ENCODE measurements at regions not wholly inside any gene's neighbourhood (a gene's known extent, or its start where the extent isn't known, plus 50 kb on each side); places are given as distances from the start of the nearest gene placed in this dataset.

DNA sequence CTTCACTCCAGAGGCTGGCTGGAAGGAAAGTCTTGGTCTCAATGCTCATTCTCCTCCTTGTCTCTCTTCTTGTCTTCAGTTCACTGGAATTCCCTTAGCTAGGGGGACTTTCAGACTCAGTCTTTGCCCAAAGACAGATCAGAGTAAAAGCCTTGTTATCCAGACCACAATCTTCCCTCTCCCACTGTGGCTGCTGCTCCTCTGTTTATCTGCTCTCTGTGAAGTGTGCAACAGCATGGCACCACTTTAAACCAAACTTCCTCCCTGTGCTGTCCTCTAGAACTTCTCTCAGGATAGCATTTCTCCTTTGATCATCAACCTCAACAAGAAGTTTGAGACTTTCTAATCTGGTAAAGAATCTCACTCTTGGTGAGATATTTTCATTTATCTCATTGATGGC lies 530.1 kb upstream of the SLIT2 start:
- no peak for ATAC-seq (replicated peaks)
- no peaks in the 10 kb centered on the region for H3K36me3 Mint-ChIP-seq
- H3K9me3 Mint-ChIP-seq: peaks cover 2 to 3% of the 10 kb centered on the region in 2 donors
- H3K27ac Mint-ChIP-seq: no peak overlapping the region
- no peaks in the 10 kb centered on the region for H3K4me1 Mint-ChIP-seq
- no peak for DNase-seq
- H3K27me3 Mint-ChIP-seq: no peaks in the 10 kb centered on the region
- no peak overlapping the region for H3K4me3 Mint-ChIP-seq

DNA sequence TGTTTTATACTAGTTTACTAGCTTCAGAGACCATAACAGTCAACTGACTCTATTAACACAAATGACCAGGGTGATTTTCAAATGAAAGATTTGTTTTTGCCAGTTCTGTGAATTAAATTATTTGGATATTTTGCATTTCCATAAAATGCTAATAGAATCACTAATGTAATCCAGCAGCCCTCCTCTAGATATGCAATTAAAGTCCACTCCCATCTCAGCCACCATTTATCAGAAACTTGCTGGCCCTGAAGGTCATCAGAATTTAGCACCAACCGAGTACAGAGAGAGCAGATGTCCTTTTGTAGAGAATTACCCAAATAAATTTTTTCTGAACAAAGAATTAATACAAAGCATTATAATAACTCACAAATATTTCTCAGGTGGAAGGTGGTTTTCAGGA lies 531.1 kb upstream of the SLIT2 start:
- no peaks in the 10 kb centered on the region for H3K27me3 Mint-ChIP-seq
- no peak overlapping the region for H3K4me3 Mint-ChIP-seq
- no peaks in the 10 kb centered on the region for H3K4me1 Mint-ChIP-seq

DNA sequence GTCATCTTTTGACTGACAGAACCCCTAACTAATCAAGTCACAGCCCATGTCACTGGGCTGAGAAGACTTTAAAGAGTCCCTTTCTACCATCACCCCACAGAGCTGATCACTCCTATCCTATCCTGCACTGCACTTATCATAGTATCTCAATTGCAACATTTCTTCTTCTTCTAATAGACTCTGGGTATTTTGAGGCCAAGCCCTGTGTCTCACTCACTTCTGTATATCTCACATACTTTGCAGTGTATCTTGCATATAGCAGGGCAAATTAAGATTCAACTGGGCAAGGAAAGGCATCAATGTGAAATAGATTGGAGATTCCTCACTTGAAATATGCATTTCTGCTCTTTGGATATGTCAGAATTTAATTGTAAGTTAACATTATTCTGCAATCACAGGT lies 531.5 kb upstream of the SLIT2 start:
- Mint-ChIP-seq H3K36me3 (no peaks in the 10 kb centered on the region), H3K4me3 (no peak overlapping the region), H3K27ac (no peak overlapping the region), H3K9me3 (peaks cover 2 to 3% of the 10 kb centered on the region in 2 donors), H3K4me1 (no peaks in the 10 kb centered on the region), H3K27me3 (no peaks in the 10 kb centered on the region)
- DNase-seq: no peak
- ATAC-seq (replicated peaks): no peak

More for the DNA sequence above, 531.1 kb upstream of the SLIT2 start:
- Mint-ChIP-seq H3K36me3 (no peaks in the 10 kb centered on the region), H3K27ac (no peak overlapping the region), H3K9me3 (peaks cover 2 to 3% of the 10 kb centered on the region in 2 donors)
- no peak for DNase-seq
- ATAC-seq (replicated peaks): no peak

DNA sequence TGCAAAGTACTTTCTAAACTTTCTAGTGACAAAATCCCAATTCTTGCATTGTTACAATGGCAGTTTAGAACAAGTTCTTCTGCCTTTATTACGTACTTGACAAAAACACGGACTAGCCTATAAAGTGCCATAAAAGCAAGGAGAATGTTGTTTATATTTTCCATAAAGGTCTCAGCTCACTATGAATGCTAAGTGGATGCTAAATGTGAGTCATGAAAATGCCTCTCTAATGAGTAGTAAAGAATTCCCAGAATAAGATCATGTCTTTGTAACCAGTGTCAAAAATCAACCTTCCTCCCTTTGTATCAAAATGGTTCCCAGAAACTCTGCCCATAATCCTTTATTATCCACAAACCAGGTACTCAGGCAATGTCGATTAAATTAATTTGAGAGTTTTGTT lies 539.8 kb upstream of the SLIT2 start:
- Mint-ChIP-seq H3K27ac (no peak overlapping the region), H3K36me3 (no peaks in the 10 kb centered on the region), H3K9me3 (peaks cover 0 to 4% of the 10 kb centered on the region in 2 donors), H3K27me3 (no peaks in the 10 kb centered on the region), H3K4me1 (no peaks in the 10 kb centered on the region), H3K4me3 (no peak overlapping the region)
- DNase-seq: no peak
- ATAC-seq (replicated peaks): no peak

DNA sequence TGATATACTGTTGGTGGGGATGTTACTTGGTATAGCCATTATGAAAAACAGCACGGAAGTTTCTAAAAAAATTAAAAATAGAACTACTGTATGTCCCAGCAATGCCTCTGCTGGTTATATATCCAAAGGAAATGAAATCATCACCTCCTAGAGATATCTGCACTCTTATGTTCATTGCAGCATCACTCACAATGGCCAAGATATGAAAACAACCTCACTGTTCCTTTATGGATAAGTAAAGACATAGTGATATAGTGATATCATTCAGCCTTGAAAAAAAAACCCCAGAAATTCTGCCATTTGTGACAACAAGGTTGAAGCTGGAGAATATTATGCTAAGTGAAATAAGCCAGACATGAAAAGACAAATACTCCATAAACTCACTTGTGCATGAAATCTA lies 543.8 kb upstream of the SLIT2 start:
- DNase-seq: no peak
- Mint-ChIP-seq H3K36me3 (no peaks in the 10 kb centered on the region), H3K4me3 (no peak overlapping the region), H3K4me1 (no peaks in the 10 kb centered on the region), H3K9me3 (peaks cover 0 to 2% of the 10 kb centered on the region in 2 donors), H3K27ac (no peak overlapping the region), H3K27me3 (no peaks in the 10 kb centered on the region)
- no peak for ATAC-seq (replicated peaks)

DNA sequence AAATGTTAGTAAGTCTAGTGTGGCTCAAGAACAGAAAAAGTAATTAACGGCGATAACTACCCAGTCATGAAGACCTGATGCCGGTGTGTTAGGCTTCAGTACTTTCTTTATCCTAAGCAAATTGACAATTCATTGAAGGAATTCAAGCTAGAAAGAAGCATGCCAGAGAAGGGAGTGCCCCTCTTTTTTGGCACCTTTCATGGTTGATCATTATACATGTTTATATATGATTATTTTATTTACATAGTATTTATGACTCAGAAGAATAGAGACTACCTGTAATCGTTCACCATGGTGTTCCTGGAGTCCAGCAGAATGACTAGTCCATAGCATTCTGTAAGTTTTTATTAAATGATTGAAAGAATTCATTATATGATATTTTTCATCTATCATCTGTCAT lies 548.3 kb upstream of the SLIT2 start:
- no peak overlapping the region for H3K27ac Mint-ChIP-seq
- no peak for ATAC-seq (replicated peaks)

DNA sequence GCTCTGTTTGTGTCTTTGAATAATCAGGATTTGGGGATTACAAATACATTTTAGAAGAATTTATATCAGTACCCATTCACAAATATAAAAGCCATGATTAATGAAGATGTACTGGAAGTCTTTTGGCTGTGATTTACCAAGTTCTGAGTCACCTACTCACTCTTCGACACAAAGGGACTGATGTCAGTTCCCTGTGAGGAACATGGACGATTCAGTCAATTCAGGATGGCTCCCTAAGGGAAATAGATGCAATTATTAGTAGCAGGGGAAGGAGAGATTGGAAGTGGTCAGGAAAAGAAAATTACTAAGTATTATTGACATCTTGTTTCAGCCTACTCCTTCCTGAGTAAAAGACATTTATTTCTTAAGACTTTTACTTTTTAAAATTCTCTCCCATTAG lies 550.7 kb upstream of the SLIT2 start:
- H3K27me3 Mint-ChIP-seq: no peaks in the 10 kb centered on the region
- H3K9me3 Mint-ChIP-seq: peaks cover 0 to 6% of the 10 kb centered on the region in 2 donors
- no peak for DNase-seq

More for the DNA sequence above, 548.3 kb upstream of the SLIT2 start:
- no peak overlapping the region for H3K4me3 Mint-ChIP-seq
- no peaks in the 10 kb centered on the region for H3K36me3 Mint-ChIP-seq
- no peaks in the 10 kb centered on the region for H3K27me3 Mint-ChIP-seq
- no peak for DNase-seq
- no peaks in the 10 kb centered on the region for H3K9me3 Mint-ChIP-seq
- no peaks in the 10 kb centered on the region for H3K4me1 Mint-ChIP-seq

DNA sequence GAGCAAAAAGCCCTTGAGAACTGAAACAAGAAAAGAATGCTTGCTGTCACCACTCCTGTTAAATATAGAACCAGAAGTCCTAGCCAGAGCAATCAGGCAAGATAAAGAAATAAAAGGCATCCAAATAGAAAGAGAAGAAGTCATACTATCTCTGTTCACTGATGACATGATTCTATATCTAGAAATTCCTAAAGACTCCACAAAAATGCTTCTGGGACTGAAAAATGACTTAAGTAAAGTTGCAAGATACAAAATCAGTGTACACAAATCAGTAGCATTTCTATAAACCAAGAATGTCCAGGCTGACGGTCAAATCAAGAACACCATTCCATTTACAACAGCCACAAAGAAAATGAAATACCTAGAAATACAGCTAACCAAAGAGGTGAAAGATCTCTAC lies 552.7 kb upstream of the SLIT2 start:
- no peaks in the 10 kb centered on the region for H3K36me3 Mint-ChIP-seq
- no peak overlapping the region for H3K4me3 Mint-ChIP-seq
- ATAC-seq (replicated peaks) (no peak), DNase-seq (no peak)
- no peak overlapping the region for H3K27ac Mint-ChIP-seq
- H3K27me3 Mint-ChIP-seq: no peaks in the 10 kb centered on the region
- peaks cover 0 to 6% of the 10 kb centered on the region in 2 donors for H3K9me3 Mint-ChIP-seq
- no peaks in the 10 kb centered on the region for H3K4me1 Mint-ChIP-seq

More for the DNA sequence above, 550.7 kb upstream of the SLIT2 start:
- no peak overlapping the region for H3K27ac Mint-ChIP-seq
- H3K4me3 Mint-ChIP-seq: no peak overlapping the region
- ATAC-seq (replicated peaks): no peak
- H3K4me1 Mint-ChIP-seq: no peaks in the 10 kb centered on the region
- H3K36me3 Mint-ChIP-seq: no peaks in the 10 kb centered on the region

DNA sequence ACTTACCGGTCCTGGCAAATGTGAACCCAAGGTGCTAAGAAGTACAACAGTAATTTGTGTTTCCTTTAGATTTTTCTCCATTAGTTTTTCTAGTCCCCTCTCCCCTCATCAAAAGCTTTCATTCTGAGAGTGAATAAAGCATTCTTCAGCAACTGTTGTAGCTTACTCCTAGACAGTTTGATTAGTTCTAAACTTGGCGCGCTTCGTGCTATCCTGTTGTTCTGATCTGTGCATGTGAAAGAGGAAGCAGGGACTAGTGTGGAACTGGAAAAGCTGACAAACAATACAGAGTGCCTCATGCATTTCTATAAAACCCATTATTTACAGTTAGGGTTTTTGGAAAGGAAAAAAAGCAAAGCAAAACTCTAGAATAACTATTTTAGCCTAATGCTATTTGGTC lies 556.9 kb upstream of the SLIT2 start:
- no peak overlapping the region for H3K4me3 Mint-ChIP-seq
- H3K4me1 Mint-ChIP-seq: no peaks in the 10 kb centered on the region
- no peaks in the 10 kb centered on the region for H3K27me3 Mint-ChIP-seq
- no peaks in the 10 kb centered on the region for H3K36me3 Mint-ChIP-seq
- peaks cover 0 to 6% of the 10 kb centered on the region in 2 donors for H3K9me3 Mint-ChIP-seq
- DNase-seq (no peak), ATAC-seq (replicated peaks) (no peak)
- no peak overlapping the region for H3K27ac Mint-ChIP-seq

GRCh38 chr4:19693936-19694570 lies 557.7 kb upstream of the SLIT2 start:
- Mint-ChIP-seq H3K36me3 (no peaks in the 10 kb centered on the region), H3K4me1 (no peaks in the 10 kb centered on the region), H3K27me3 (no peaks in the 10 kb centered on the region), H3K9me3 (peaks cover 0 to 8% of the 10 kb centered on the region in 2 donors), H3K4me3 (no peak overlapping the region), H3K27ac (no peak overlapping the region)
- ATAC-seq (replicated peaks) (no peak), DNase-seq (no peak)

DNA sequence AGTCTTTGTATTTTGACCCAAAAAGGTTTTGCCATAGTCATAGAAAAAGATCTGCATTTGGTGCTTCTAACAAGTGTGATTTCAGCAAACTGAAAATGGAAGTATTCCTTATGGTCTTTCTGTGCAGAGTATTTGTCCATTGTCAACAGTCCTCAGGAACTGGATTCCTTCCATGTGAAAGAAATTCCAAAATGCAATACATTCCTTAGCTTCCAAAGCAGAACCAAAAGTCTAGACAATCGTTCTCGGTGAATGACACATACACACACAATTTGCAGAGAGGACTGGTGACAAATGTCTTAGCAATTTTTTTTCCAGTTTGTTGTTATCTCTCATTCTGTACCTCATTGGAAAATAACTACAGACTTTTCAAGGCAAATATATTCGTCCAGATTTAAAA lies 562.2 kb upstream of the SLIT2 start:
- H3K36me3 Mint-ChIP-seq: no peaks in the 10 kb centered on the region

DNA sequence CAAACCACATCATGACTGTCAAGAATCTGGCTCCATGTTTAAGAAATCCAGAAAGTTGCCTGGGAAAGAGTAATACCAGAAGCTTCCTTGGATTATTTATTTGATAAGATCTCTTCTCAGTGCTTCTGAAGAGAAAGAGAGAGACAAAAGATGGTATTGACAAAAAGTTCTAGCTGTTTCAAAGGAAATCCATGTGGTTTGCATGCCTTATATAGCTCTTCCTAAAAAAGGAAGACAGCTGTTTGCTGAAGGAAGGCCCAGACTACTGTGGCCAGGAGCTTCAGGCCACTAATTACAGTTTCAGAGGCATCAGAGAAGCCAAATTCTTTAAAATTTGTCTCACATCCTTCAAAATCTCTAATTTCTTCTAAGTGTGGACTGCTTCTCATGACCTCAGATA lies 565.2 kb upstream of the SLIT2 start:
- H3K4me3 Mint-ChIP-seq: no peak overlapping the region

More for the DNA sequence above, 562.2 kb upstream of the SLIT2 start:
- peaks cover 0 to 5% of the 10 kb centered on the region in 2 donors for H3K9me3 Mint-ChIP-seq
- DNase-seq (no peak), ATAC-seq (replicated peaks) (no peak)
- H3K27ac Mint-ChIP-seq: no peak overlapping the region
- no peaks in the 10 kb centered on the region for H3K4me1 Mint-ChIP-seq
- H3K27me3 Mint-ChIP-seq: no peaks in the 10 kb centered on the region
- H3K4me3 Mint-ChIP-seq: no peak overlapping the region

GRCh38 chr4:19684084-19684483 lies 567.6 kb upstream of the SLIT2 start:
- DNase-seq (no peak), ATAC-seq (replicated peaks) (no peak)
- H3K36me3 Mint-ChIP-seq: no peaks in the 10 kb centered on the region
- no peaks in the 10 kb centered on the region for H3K27me3 Mint-ChIP-seq
- H3K4me1 Mint-ChIP-seq: no peaks in the 10 kb centered on the region
- no peak overlapping the region for H3K4me3 Mint-ChIP-seq
- peaks cover 0 to 6% of the 10 kb centered on the region in 2 donors for H3K9me3 Mint-ChIP-seq
- peak overlapping the region; percentile 44 for H3K27ac Mint-ChIP-seq

More for the DNA sequence above, 565.2 kb upstream of the SLIT2 start:
- ATAC-seq (replicated peaks) (no peak), DNase-seq (no peak)
- no peaks in the 10 kb centered on the region for H3K27me3 Mint-ChIP-seq
- no peak overlapping the region for H3K27ac Mint-ChIP-seq
- H3K4me1 Mint-ChIP-seq: no peaks in the 10 kb centered on the region
- H3K9me3 Mint-ChIP-seq: peaks cover 0 to 8% of the 10 kb centered on the region in 2 donors
- H3K36me3 Mint-ChIP-seq: no peaks in the 10 kb centered on the region

- Mint-ChIP-seq H3K4me3 (no peak overlapping the region), H3K36me3 (no peaks in the 10 kb centered on the region), H3K27ac (no peak overlapping the region), H3K4me1 (no peaks in the 10 kb centered on the region), H3K27me3 (no peaks in the 10 kb centered on the region), H3K9me3 (peaks cover 0 to 5% of the 10 kb centered on the region in 2 donors)
- ATAC-seq (replicated peaks) (no peak), DNase-seq (no peak)
Observed at GRCh38 chr4:19683426-19683825, 568.3 kb upstream of the SLIT2 start.

DNA sequence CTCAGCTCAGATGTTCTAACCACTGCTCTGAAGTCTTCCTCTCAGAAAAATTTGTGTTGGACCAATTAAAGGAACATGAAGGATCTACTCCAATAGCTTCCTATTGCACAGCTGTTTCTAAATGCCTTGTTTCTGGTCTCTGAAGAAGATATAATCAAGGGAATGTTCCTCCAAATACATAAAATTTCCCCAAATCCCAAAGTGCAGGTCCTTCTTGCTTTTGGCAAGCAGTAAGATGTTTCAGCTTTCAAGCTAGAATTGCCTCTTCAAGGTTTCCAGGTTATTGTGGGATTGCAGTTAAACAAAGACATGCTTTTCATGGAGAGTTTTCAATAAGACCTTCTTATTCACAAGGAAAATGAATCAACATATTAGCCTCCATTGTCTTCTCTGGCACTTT lies 574.5 kb upstream of the SLIT2 start:
- no peak for ATAC-seq (replicated peaks)
- no peak for DNase-seq
- no peaks in the 10 kb centered on the region for H3K4me1 Mint-ChIP-seq

More for the DNA sequence above, 574.5 kb upstream of the SLIT2 start:
- Mint-ChIP-seq H3K9me3 (peaks cover 0 to 3% of the 10 kb centered on the region in 2 donors), H3K4me3 (no peak overlapping the region), H3K27me3 (no peaks in the 10 kb centered on the region), H3K27ac (no peak overlapping the region), H3K36me3 (no peaks in the 10 kb centered on the region)

All from stimulated activated naive B cell treated with anti-CD40 and anti-IgM and Interleukin-4, amounts not matched to agents 10 μg/mL and 1 μg/mL and 100 μg/mL, for 72 hours (primary cell).